GM21825 (cell line): ENCODE measurements at regions not wholly inside any gene's neighbourhood (a gene's known extent, or its start where the extent isn't known, plus 50 kb on each side); places are given as distances from the start of the nearest gene placed in this dataset.

ENCODE experiments used
- ATAC-seq: cut with Tn5 transposase; IDR thresholded peaks from one replicate; pipeline ENCODE4 v1.9.1; 2021; ENCODE audit warnings: mild to moderate bottlenecking, moderate library complexity; ENCODE audit not compliant: unreplicated experiment

DNA sequence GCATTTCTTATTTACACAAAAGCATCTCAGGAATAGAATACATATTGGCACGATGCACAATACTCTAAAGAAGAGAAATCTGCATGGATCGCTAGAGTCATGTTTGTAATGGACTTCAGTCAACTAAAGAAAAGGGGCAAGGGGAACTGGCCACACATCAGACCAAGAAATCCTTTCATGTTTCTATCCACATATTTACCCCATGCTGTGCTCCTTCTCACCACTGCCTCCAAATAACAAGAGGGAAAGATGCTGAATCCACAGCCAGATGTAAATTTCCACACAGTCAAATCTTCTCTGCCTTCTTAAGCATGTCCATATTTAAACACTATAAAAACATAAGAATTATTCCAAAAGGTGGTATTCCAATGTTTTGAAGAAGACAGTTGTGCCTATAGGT is 67.6 kb downstream of the COX18 start:
- no peak for ATAC-seq

DNA sequence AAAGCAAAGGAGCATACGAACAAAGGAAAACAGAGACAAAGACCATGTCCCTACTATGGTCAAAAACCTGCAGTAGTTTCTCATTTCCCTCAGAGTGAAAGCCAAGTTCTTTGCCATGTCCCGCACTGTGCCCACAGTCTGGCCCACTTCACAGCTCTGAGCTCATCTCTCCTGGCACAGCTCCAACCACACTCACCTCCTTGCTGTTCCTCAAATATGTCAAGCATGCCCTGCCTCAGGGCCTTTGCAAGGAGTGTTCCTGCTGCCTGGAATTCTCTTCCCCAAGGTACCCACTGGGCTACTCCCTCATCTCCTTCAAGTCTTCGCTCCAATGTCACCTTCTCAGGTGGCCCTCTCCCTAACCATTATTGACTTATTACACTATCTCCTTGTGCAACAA is 72.1 kb downstream of the COX18 start:
- ATAC-seq, result no peak

DNA sequence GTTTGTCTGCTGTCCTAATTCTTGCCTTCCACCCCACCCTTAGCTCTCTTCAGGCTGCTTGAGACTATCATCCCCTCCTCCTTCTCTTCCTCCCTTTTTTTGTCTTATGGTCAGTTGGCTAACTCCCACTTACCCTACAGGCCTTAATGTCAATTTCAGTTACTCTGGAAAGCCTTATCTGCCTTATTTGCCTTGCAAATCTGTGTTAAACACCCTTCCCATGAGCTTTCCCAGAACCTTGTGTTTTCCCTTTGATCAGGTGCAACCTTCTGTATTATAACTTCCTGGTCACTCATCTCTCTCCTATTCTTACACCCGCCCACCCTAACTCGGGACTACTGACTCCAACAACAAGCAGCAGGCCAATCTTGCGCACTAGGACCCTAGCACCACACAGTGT is 74.8 kb downstream of the COX18 start:
- no peak for ATAC-seq

DNA sequence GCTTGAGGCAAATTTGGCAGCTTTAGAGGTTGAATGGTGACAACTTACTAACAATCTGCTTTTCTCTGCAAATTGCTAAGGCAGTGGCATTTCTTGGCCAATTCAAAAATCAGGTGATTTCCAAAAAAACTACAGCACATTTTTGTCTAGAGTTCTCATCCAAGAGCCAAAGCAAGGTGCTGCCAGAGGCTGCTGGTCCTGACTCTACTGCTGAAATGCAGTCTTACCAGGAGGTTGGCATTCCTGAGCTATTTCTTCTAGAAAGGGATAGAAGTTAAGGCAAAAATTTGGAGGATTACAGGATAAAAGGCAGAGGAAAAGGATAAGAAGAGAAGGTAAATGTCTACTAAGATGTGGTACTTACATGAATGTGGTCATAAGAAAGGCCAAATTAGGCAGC is 75.6 kb downstream of the COX18 start:
- no peak for ATAC-seq

DNA sequence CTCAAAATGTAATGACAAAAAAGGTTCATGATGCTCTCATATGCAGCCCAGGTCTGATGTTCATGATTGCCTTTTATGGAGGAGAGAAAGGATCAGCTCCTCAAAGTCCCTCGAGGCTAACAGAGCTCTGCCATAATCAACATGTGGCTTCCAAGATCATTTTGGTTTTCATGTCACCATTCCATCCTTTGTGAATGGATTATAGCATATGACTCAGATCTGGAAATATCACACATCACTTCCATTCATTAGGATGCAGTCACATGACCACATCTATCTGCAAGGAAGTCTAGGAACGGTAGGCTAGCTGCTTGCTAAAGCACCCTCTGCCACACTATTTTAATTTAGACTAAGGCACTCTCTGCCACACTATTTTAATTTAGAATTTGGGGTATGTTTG is 77.6 kb downstream of the COX18 start:
- ATAC-seq, result no peak

DNA sequence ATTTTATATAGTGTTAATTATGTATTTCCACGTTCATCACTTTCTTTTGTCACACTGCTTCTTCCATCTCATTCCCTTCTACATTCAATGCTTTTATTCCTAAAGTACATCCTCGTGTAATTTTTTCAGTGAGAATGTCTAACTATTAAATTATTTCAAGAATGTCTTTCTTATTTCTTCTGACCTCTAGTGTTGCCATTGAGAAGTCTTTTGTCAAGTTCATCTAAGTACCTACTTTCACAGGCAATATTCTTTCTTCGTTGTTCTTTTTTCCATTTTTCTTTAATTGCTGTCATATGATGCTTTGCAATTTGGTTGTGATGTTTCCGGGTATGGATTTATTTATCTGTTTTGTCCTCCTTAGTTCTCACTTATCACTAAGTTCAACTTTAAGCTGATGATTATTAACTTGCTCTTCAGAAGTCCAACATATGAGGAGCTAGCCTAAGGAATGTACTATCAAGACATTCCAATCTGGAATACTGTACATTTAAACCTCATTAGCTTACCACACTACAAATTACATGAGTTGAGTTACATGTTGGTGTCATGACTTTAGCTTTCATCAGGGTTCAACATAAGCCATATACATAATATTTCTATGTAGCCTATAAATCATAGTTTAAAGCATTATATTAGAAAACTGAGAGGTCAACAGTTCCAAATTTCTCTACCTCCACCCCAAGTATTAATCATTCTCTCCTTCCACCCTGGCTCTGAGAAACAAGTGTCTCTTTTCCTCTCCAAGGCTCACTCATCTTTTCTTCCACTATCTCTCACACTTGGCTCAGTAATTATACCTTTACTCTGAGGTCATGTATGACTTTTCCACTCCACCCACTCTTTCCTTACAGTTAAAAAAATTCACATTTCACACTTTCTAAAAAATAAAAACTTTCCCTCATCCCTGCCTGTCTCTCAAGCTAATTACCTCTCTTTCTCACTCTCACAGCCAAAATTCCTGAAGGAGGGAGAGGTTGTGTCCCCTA is 81.5 kb downstream of the COX18 start:
- ATAC-seq, result no peak

DNA sequence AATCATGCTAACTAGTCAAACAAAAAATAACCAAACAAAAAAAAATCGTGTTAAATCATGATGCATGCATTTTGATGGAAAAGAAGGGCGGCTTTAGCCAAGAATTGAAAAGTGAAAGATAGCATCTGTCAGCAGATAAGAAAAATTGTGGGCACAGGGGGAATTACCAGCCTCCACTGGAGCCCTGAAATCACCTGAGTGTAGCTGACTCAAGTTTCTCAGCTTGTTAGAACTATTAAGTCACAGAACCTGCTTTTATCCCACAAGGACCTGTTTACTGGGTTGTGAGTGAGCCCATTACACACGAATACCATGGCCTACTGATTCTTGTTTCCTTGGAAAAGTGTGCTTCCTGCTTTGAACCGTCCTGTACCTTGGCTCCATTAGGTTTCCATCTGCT is 85.2 kb downstream of the COX18 start:
- no peak for ATAC-seq

DNA sequence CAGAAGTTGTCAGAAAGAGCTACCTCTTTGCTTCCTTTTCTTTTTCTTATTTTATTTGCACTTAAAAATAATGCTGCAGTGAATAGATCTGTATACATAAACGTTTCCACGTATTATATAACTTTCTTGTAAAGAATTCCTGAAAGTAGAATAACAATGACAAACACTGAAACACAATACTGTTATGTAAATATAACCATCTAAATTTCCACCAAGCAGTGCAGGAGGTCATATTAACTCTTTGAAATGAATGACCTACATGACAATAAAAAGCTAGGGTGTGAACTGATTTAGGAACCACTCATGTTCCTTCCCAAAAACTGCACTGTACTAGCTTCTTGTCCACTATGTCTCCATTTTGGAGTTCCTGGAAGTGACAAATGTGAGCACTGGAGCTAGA is 85.8 kb downstream of the COX18 start:
- no peak for ATAC-seq

DNA sequence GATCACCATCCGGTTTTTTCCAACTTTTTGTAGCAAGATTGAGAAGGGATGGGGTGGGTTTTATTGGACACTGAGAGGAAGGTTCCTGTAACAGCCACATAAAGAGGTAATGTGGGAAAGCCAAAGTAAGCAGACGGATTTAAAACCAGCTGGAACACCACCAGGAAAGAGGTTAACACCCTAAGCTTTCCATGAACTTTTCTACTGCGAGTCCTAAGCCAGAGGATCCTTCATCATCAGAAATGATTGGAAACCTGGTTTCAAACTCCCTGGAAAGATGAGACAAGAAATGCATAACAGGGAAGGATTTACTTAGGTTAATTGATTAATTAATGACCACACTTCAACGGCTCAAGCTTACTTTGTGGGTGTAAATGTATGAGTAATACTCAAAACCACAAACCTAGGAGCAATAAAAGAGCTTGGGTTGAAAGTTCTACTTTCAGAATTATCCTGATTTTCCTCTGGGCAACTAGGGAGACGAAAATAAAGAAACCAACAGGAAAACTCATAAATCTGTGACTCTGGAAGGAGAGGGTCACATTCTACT is 91.5 kb downstream of the COX18 start:
- ATAC-seq, result no peak

DNA sequence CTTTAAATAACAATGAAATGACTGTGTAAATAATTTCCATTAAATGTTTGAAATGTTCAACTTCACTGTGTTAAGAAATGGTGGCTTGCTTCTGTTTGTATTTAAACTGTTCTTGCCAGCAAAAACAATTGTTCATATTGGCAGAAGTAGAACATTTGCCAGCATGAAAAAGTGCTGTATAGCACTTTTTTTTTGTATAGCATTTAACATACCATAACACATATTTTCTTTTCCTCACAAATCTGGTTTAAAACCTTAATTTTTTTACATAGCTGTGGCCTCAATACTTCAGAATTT is 94.1 kb downstream of the COX18 start:
- ATAC-seq, result no peak

DNA sequence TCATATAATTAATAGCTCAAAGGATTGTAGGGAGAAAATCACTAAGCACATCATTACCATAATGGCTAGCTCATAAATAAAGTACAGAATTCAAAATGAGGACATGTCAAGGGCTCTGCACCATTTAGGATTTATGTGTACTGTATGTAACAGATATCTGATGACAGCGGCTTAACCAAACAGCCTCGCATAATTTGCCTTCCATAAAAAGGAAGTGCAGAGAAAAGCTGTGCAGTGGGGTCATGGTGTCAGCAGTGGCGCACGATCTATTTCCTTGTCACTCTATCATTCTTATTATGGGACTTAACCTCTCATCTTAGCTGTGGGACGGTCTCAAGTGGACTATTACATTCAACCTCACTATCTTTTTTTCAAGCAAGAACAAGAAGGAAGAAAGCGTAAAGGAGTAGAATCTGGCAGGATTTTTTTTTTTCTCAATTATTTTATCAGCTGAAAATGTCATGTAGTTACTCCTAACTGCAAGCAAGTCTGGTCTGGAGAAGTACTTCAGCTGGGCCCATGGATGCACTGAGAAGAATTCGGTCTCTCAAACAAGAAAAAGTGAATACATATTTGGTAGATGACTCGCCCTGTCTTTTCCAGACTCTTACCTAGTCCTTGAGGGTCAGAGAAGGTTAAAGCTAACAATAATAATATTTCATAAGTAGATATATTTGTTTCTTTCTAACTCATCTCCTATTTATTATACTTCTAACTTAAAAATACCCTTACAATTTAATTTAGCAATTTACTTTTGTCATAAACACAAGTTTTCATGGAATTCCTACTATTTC is 94.6 kb downstream of the COX18 start:
- no peak for ATAC-seq

DNA sequence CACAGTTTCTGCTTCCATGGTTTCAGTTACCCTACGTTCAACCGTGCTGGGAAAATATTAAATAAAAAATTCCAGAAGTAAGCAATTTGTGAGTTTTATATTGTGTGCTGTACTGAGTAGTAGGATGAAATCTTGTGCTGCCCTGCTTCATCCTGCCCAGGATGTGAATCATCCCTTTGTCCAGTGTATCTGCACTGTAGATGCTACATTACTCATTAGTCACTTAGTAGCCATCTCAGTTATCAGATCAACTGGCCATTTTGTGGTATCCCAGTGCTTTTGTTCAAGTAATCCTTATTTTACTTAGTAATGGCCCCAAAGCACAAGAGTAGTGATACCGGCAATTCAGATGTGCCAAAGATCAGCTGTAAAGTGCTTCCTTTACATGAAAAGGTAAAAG is 97.9 kb downstream of the COX18 start:
- ATAC-seq, result no peak

DNA sequence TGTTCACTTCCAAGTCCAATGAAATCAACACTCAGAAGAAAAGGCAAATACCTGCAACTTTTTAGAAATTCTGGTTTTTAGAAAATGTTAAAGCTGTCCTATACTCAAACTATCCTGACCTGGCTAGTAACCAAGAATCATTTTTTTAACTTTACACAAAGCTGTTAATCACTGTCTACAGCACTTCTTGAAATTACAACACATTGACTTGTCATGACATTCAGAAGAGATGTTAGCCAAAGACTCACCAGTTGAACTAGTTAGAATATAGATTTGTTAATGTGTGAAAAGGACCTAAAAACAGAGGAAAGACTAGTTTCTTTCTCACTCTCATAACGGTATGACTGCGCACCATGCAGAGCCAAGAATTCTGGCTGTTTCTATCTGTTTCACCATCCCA is 98.8 kb downstream of the COX18 start:
- no peak for ATAC-seq

DNA sequence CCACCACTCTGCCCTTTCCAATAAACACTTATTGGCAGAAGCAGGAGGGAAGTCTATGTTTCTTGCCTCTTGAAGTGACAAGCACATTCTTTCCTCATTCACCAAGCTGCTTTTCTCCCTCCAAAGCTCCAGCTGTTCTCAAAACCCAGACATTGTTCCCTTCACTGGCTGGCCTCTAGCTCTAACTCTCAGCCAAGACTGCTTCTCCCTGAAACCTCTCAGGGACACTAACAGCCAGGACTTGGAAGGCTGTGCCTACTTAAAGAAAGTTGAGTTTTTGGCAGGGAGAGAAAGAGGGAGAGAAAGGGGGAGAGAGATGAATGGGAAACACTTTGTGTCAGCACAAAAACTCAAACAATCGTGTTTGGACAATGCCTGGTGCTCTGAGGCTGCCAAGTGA is 99.5 kb downstream of the COX18 start:
- ATAC-seq, result no peak

DNA sequence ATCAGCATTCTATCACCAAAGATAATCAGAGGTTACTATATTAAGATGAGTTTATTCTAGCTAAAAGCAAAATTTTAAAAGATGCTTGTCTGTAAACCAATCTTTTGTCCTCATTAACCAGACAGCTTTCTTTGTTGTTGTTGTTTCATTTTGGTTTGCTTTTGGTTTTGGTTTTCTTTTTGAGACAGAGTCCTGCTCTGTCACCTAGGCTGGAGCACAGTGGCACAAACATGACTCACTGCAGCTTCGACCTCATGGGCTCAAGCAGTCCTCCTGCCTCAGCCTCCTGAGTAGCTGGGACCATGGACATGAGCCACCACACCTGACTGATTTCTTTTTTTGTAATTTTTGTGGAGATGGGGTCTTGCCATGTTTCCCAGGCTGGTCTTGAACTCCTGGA is 102.9 kb downstream of the COX18 start:
- peak; percentile 64 for ATAC-seq

DNA sequence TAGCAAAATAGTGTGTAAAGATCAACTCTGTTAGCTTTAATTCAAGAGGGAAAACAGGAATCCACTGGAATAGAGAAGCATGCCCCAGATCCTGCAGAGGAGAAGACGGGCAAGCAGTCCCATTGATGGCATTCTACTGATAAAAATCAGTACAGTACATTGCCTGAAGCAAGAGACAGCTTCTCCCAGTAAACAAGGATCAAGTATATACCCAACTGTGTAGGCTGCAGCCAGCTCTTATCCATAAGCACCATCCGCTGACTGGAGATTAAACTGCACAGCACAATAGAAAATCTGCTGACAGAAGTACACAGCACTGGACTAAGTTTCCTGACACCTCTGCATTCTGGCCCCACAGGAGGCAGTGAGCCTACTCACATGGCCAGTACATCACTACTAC is 110.1 kb downstream of the COX18 start:
- ATAC-seq, result no peak

DNA sequence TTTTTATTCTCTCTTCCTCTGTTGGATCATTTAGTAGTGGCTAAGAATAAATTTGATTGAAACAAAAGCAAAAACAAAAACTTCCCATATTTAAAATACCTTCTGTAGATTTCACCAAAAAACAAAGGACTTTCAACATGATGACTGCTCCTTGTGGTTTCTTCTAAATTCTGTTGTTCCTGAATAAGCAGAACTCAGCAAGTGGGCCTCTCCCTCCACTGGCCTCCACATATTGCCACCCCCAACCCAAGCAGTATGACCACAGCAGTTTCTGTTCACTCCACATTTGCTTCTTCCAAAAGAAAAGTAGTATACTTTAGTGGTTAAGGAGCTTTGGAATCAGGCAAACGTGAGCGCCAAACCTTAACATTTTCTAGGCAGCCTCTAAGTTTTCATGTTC is 114.7 kb downstream of the COX18 start:
- ATAC-seq, result no peak

DNA sequence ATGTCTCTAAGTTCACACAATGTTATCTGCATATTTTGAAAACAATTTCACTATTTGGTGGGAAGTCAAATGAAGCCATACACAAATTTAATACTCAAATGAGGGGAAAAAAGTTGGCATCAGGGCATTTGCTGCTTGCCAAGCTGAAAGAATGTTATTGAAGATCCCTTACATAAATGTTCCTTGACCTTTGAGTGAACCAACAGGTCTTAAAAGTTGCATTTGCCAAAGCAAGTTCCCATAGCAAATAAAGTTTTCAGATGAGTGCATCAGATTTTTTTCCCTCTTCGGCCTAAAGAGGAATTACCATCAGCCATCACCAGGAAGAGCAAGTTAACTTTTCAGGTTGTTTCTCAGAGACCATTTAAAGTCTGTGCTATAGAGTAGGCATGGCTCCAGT is 115.9 kb downstream of the COX18 start:
- no peak for ATAC-seq

DNA sequence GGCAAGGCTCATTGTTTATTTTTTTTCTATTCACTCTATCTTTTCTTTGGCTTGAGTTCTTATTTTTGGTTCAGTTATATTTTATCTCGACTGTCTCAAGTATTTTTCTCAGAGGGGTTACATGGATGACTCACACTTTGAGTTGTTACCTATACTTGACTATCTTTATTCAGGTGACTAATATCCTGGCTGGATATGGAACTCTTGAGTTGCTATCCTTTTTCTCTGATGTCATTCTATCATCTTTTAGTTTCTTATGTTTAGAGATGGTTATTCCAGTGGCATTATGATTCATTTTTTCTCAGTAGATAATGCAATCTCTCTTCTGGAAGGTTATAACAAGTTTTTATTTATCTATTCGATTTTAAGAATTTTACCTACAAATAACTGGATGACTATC is 117.9 kb downstream of the COX18 start:
- no peak for ATAC-seq

DNA sequence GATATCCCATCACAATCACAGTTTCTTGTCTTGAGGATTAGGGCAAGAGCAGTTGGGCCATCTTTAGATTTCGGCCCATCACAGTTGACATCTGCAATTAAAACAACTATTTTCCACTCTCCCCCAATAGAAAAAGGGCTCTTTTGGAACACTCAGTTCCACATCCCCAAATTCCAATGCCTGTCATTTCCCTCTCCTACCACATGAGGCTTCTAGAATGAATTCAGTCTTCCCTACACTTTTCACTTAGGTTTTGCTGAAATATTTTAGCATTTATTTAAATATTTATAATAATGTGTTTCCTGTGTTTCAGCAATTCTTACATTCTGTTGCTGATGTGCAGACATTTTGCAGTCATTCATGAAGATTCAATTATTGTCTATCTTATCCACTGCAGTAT is 118.4 kb downstream of the COX18 start:
- no peak for ATAC-seq

DNA sequence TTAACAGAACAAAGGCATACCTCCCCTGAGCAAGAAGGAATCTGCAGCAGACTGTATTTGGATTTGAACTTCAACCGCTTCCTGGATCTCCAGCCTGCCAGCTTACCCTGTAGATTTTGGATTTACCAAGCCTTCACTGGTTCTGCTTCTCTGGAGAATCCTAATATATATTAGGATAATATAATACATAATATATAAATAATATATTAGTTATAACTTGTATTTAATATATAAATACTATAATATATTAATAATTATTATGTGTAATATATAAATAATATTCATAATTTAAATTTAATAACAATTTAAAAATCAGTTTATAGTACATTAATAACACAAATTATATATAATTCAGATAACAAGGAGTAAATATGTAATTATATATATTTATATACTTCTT is 121.4 kb downstream of the COX18 start:
- ATAC-seq, result no peak

DNA sequence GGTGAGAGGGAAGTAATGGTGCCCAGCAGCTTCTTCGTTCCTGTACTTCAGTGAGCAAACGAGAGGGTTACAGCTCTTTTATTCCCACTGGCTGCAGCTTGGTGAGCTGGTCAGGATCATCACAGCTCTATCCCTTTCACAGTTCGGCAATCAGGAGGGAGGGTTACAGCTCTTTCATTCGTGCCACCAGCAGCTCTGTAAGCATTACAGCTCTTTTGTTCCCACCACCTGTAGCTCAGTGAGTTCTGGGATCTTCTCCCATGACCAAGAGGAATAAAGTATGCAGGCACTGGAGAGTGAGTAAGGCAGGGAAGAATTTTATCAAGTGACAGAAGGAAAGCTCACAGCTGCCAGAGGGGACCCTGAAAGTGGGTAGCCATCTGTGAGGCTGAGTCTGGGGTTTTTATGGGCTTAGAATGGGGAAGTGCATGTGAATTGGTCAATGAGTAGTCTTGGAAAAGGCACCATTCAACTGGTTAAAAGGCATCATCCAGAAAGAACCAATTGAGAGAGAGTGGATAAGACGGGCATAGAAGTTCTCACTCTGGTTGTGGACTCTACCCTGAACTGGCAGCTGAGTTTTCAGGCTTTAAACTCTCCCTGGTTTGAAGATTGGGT is 123.7 kb downstream of the COX18 start:
- no peak for ATAC-seq
